ENCODE measurements at regions not wholly inside any gene's neighbourhood (a gene's known extent, or its start where the extent isn't known, plus 50 kb on each side); places are given as distances from the start of the nearest gene placed in this dataset.
"Not testable (repeated sequence)": the region's sequence is repeated elsewhere in the genome, so short reads cannot be mapped to it uniquely, and the experiment has no call there.

GRCh38 chr6:76837564-76837963 is 625.7 kb downstream of the HTR1B start:
- TF ChIP-seq CTCF (IDR thresholded peaks at IDR 0.05; ENCODE audit: low read depth, low read length), result no peak
- no peak overlapping the region for H3K4me3 ChIP-seq (replicated peaks in 1 of 2; ENCODE audit: low read depth in 2 of 2, low read length in 2 of 2)
- DNase-seq (ENCODE audit: low read depth in 2 of 2), result no peak

GRCh38 chr6:76835695-76836094 is 627.6 kb downstream of the HTR1B start:
- DNase-seq (ENCODE audit: low read depth in 2 of 2), result no peak
- no peak overlapping the region for H3K4me3 ChIP-seq (replicated peaks in 1 of 2; ENCODE audit: low read depth in 2 of 2, low read length in 2 of 2)
- no peak for TF ChIP-seq CTCF (IDR thresholded peaks at IDR 0.05; ENCODE audit: low read depth, low read length)

GRCh38 chr6:76835293-76835692 is 628.0 kb downstream of the HTR1B start:
- no peak overlapping the region for H3K4me3 ChIP-seq (replicated peaks in 1 of 2; ENCODE audit: low read depth in 2 of 2, low read length in 2 of 2)
- DNase-seq (ENCODE audit: low read depth in 2 of 2), result no peak
- TF ChIP-seq CTCF (IDR thresholded peaks at IDR 0.05; ENCODE audit: low read depth, low read length), result no peak

GRCh38 chr6:76834399-76834798 is 628.9 kb downstream of the HTR1B start:
- TF ChIP-seq CTCF (IDR thresholded peaks at IDR 0.05; ENCODE audit: low read depth, low read length), result no peak
- DNase-seq (ENCODE audit: low read depth in 2 of 2), result no peak
- no peak overlapping the region for H3K4me3 ChIP-seq (replicated peaks in 1 of 2; ENCODE audit: low read depth in 2 of 2, low read length in 2 of 2)

- DNase-seq (ENCODE audit: low read depth in 2 of 2), result no peak
- no peak for TF ChIP-seq CTCF (IDR thresholded peaks at IDR 0.05; ENCODE audit: low read depth, low read length)
- no peak overlapping the region for H3K4me3 ChIP-seq (replicated peaks in 1 of 2; ENCODE audit: low read depth in 2 of 2, low read length in 2 of 2)
These were observed 632.0 kb downstream of the HTR1B start for GRCh38 chr6:76831299-76831698.

GRCh38 chr6:76823578-76823977 is 639.7 kb downstream of the HTR1B start:
- H3K4me3 ChIP-seq (replicated peaks in 1 of 2; ENCODE audit: low read depth in 2 of 2, low read length in 2 of 2), result not testable (repeated sequence)

GRCh38 chr6:76818451-76818850 is 644.8 kb downstream of the HTR1B start:
- no peak overlapping the region for H3K4me3 ChIP-seq (replicated peaks in 1 of 2; ENCODE audit: low read depth in 2 of 2, low read length in 2 of 2)
- no peak for DNase-seq (ENCODE audit: low read depth in 2 of 2)
- TF ChIP-seq CTCF (IDR thresholded peaks at IDR 0.05; ENCODE audit: low read depth, low read length), result no peak

More at GRCh38 chr6:76823578-76823977, 639.7 kb downstream of the HTR1B start:
- DNase-seq (ENCODE audit: low read depth in 2 of 2), result not testable (repeated sequence)

Measured in cardiac fibroblast (primary cell).